Large intestine (tissue), 3 donors: ENCODE measurements at regions not wholly inside any gene's neighbourhood (a gene's known extent, or its start where the extent isn't known, plus 50 kb on each side); places are given as distances from the start of the nearest gene placed in this dataset.

ENCODE experiments used
- DNase-seq, 2 donors: peaks; one replicate each; pipeline versions ENCODE4 v3.0.0 to v3.0.0-alpha.2; 2013
- H3K27ac ChIP-seq: one replicate; pipeline ENCODE4 v1.5.1; 2013; ENCODE audit warnings: low read length
- H3K27me3 ChIP-seq: 2 replicates; pipeline ENCODE4 v1.6.1; 2013; ENCODE audit warnings: low read length; ENCODE audit not compliant: control insufficient read depth, insufficient read depth
- H3K36me3 ChIP-seq: 2 replicates; pipeline ENCODE4 v1.6.1; 2013; ENCODE audit warnings: low read length; ENCODE audit not compliant: control insufficient read depth, insufficient read depth
- H3K4me1 ChIP-seq: one replicate; pipeline ENCODE4 v1.6.1; 2013; ENCODE audit warnings: low read length; ENCODE audit not compliant: control insufficient read depth, insufficient read depth
- H3K4me3 ChIP-seq: one replicate; pipeline ENCODE4 v1.5.1; 2013; ENCODE audit warnings: low read length
- H3K9me3 ChIP-seq: one replicate; pipeline ENCODE4 v1.6.1; 2013; ENCODE audit warnings: mild to moderate bottlenecking, low read depth, low read length, moderate library complexity; ENCODE audit not compliant: control insufficient read depth
- WGBS: methylation state at CpG from one replicate; pipeline ENCODE4 v1.1.5; 2013; ENCODE audit warnings: low lambda C conversion rate; ENCODE audit not compliant: insufficient coverage; 5-methylcytosine and 5-hydroxymethylcytosine counted together

GRCh38 chr5:74371621-74372020 lies 268.9 kb downstream of the ENC1 start:
- no peak overlapping the region for H3K27ac ChIP-seq
- H3K9me3 ChIP-seq = no peaks in the 10 kb centered on the region
- no peak overlapping the region for H3K4me3 ChIP-seq
- peaks cover 14% of the 10 kb centered on the region for H3K4me1 ChIP-seq
- H3K36me3 ChIP-seq = no peaks in the 10 kb centered on the region
- H3K27me3 ChIP-seq = no peaks in the 10 kb centered on the region
- WGBS = 92% methylated on average over 2 of the region's 5 CpGs
- DNase-seq = no peak

GRCh38 chr5:74370168-74370567 lies 270.4 kb downstream of the ENC1 start:
- Histone ChIP-seq H3K4me3 (no peak overlapping the region), H3K27me3 (no peaks in the 10 kb centered on the region), H3K36me3 (no peaks in the 10 kb centered on the region), H3K27ac (no peak overlapping the region), H3K9me3 (no peaks in the 10 kb centered on the region), H3K4me1 (peaks cover 14% of the 10 kb centered on the region)
- no CpG with 5 or more reads among the region's 7 CpGs for WGBS
- DNase-seq = no peak

- no peak for DNase-seq
- no peak overlapping the region for H3K27ac ChIP-seq
- H3K36me3 ChIP-seq = no peaks in the 10 kb centered on the region
- H3K4me3 ChIP-seq = no peak overlapping the region
- no peaks in the 10 kb centered on the region for H3K9me3 ChIP-seq
- no peaks in the 10 kb centered on the region for H3K27me3 ChIP-seq
- 100% methylated on average over 1 of the region's 6 CpGs for WGBS
- H3K4me1 ChIP-seq = peaks cover 6% of the 10 kb centered on the region
Measured at GRCh38 chr5:74369173-74369572, 271.4 kb downstream of the ENC1 start.

GRCh38 chr5:74367934-74368333 lies 272.6 kb downstream of the ENC1 start:
- H3K4me1 ChIP-seq = peaks cover 12% of the 10 kb centered on the region
- no peaks in the 10 kb centered on the region for H3K27me3 ChIP-seq
- no peaks in the 10 kb centered on the region for H3K36me3 ChIP-seq
- H3K9me3 ChIP-seq = no peaks in the 10 kb centered on the region
- H3K27ac ChIP-seq = no peak overlapping the region
- WGBS = 89% methylated on average over 4 of the region's 4 CpGs
- no peak for DNase-seq
- H3K4me3 ChIP-seq = no peak overlapping the region

GRCh38 chr5:74367241-74367733 lies 273.2 kb downstream of the ENC1 start:
- no peak for DNase-seq
- Histone ChIP-seq H3K4me1 (peaks cover 12% of the 10 kb centered on the region), H3K27ac (no peak overlapping the region), H3K4me3 (no peak overlapping the region), H3K9me3 (no peaks in the 10 kb centered on the region), H3K27me3 (no peaks in the 10 kb centered on the region), H3K36me3 (no peaks in the 10 kb centered on the region)
- no CpG with 5 or more reads among the region's 4 CpGs for WGBS

GRCh38 chr5:74365723-74366122 lies 274.8 kb downstream of the ENC1 start:
- H3K27ac ChIP-seq = no peak overlapping the region
- DNase-seq = no peak
- H3K4me1 ChIP-seq = peaks cover 22% of the 10 kb centered on the region
- no peaks in the 10 kb centered on the region for H3K36me3 ChIP-seq
- no peaks in the 10 kb centered on the region for H3K9me3 ChIP-seq
- WGBS = no CpG with 5 or more reads among the region's 1 CpG
- H3K27me3 ChIP-seq = no peaks in the 10 kb centered on the region
- no peak overlapping the region for H3K4me3 ChIP-seq

- Histone ChIP-seq H3K27ac (no peak overlapping the region), H3K4me3 (no peak overlapping the region), H3K4me1 (peaks cover 30% of the 10 kb centered on the region), H3K36me3 (no peaks in the 10 kb centered on the region), H3K27me3 (no peaks in the 10 kb centered on the region), H3K9me3 (no peaks in the 10 kb centered on the region)
- no peak for DNase-seq
- no CpG with 5 or more reads among the region's 4 CpGs for WGBS
Measured at GRCh38 chr5:74364507-74364906, 276.0 kb downstream of the ENC1 start.

GRCh38 chr5:74363603-74364205 lies 276.8 kb downstream of the ENC1 start:
- no peak for DNase-seq

GRCh38 chr5:74361406-74362358 lies 278.8 kb downstream of the ENC1 start:
- H3K9me3 ChIP-seq = no peaks in the 10 kb centered on the region
- H3K4me3 ChIP-seq = no peak overlapping the region
- no peaks in the 10 kb centered on the region for H3K36me3 ChIP-seq
- H3K27me3 ChIP-seq = no peaks in the 10 kb centered on the region
- peak; percentile 75 to 91 for DNase-seq
- WGBS = 66% methylated on average over 5 of the region's 13 CpGs
- H3K4me1 ChIP-seq = peaks cover 24% of the 10 kb centered on the region
- H3K27ac ChIP-seq = peak overlapping the region; percentile 63

More at GRCh38 chr5:74363603-74364205, 276.8 kb downstream of the ENC1 start:
- H3K4me1 ChIP-seq = peaks cover 30% of the 10 kb centered on the region
- H3K27ac ChIP-seq = no peak overlapping the region
- H3K36me3 ChIP-seq = no peaks in the 10 kb centered on the region
- no CpG with 5 or more reads among the region's 7 CpGs for WGBS
- no peak overlapping the region for H3K4me3 ChIP-seq
- H3K9me3 ChIP-seq = no peaks in the 10 kb centered on the region
- no peaks in the 10 kb centered on the region for H3K27me3 ChIP-seq

- no peak for DNase-seq
- peak overlapping the region; percentile 63 for H3K27ac ChIP-seq
- H3K4me1 ChIP-seq = peaks cover 24% of the 10 kb centered on the region
- H3K4me3 ChIP-seq = no peak overlapping the region
- H3K9me3 ChIP-seq = no peaks in the 10 kb centered on the region
- no CpG with 5 or more reads among the region's 7 CpGs for WGBS
- no peaks in the 10 kb centered on the region for H3K36me3 ChIP-seq
- no peaks in the 10 kb centered on the region for H3K27me3 ChIP-seq
Measured at GRCh38 chr5:74360535-74361210, 279.9 kb downstream of the ENC1 start.
